GM10266 (cell line): ENCODE measurements at regions not wholly inside any gene's neighbourhood (a gene's known extent, or its start where the extent isn't known, plus 50 kb on each side); places are given as distances from the start of the nearest gene placed in this dataset.
A peak's percentile ranks its signal among the peaks of the same experiment; 100 is the strongest.
"Not testable (repeated sequence)": the region's sequence is repeated elsewhere in the genome, so short reads cannot be mapped to it uniquely, and the experiment has no call there.

Source experiments
- DNase-seq: peaks from one replicate; pipeline ENCODE4 v3.0.0; 2012; ENCODE audit errors: extremely low spot score
- CTCF ChIP-seq: IDR thresholded peaks from 2 replicates; pipeline ENCODE4 v1.5.1; 2012; ENCODE audit warnings: mild to moderate bottlenecking, low read depth; ENCODE audit not compliant: control insufficient read depth, insufficient read depth; ENCODE audit errors: missing control alignments

GRCh38 chr6:87757792-87758191 lies 55.8 kb upstream of the AKIRIN2 start:
- DNase-seq: no peak
- no peak for TF ChIP-seq CTCF

- peak; percentile 80 for DNase-seq
- TF ChIP-seq CTCF: no peak
Measured at GRCh38 chr6:87756858-87757257, 54.8 kb upstream of the AKIRIN2 start.

GRCh38 chr6:87755708-87756671 lies 54.0 kb upstream of the AKIRIN2 start:
- no peak for TF ChIP-seq CTCF
- DNase-seq: no peak

GRCh38 chr6:87754828-87755227 lies 52.8 kb upstream of the AKIRIN2 start:
- TF ChIP-seq CTCF: no peak
- peak; percentile 63 for DNase-seq

- no peak for TF ChIP-seq CTCF
- DNase-seq: no peak
Measured at GRCh38 chr6:87753131-87753685, 51.2 kb upstream of the AKIRIN2 start.

- not testable (repeated sequence) for DNase-seq
Measured at GRCh38 chr6:87752503-87752902, 50.5 kb upstream of the AKIRIN2 start.
